Daoy (cell line): ENCODE measurements at regions not wholly inside any gene's neighbourhood (a gene's known extent, or its start where the extent isn't known, plus 50 kb on each side); places are given as distances from the start of the nearest gene placed in this dataset.
"Not testable (repeated sequence)": the region's sequence is repeated elsewhere in the genome, so short reads cannot be mapped to it uniquely, and the experiment has no call there.

ENCODE experiments used
- DNase-seq: peaks from one replicate; pipeline ENCODE4 v3.0.0-alpha.2; 2015; ENCODE audit warnings: low read depth

GRCh38 chr2:49804111-49804510 lies 649.8 kb upstream of the FSHR start:
- no peak for DNase-seq

GRCh38 chr2:49801898-49802450 lies 647.7 kb upstream of the FSHR start:
- no peak for DNase-seq

GRCh38 chr2:49798570-49798969 lies 644.3 kb upstream of the FSHR start:
- DNase-seq, result no peak

GRCh38 chr2:49796266-49796665 lies 642.0 kb upstream of the FSHR start:
- no peak for DNase-seq

GRCh38 chr2:49794396-49794795 lies 640.1 kb upstream of the FSHR start:
- DNase-seq, result no peak

GRCh38 chr2:49788300-49788699 lies 634.0 kb upstream of the FSHR start:
- no peak for DNase-seq

GRCh38 chr2:49780949-49781348 lies 626.6 kb upstream of the FSHR start:
- DNase-seq, result no peak

- DNase-seq, result no peak
These were observed 618.1 kb upstream of the FSHR start for GRCh38 chr2:49772299-49772970.

- DNase-seq, result no peak
These were observed 616.6 kb upstream of the FSHR start for GRCh38 chr2:49770919-49771318.

- DNase-seq, result no peak
These were observed 613.0 kb upstream of the FSHR start for GRCh38 chr2:49767316-49767715.

- DNase-seq, result no peak
These were observed 601.5 kb upstream of the FSHR start for GRCh38 chr2:49755777-49756176.

GRCh38 chr2:49754381-49754780 lies 600.1 kb upstream of the FSHR start:
- DNase-seq, result no peak

GRCh38 chr2:49753344-49753985 lies 599.1 kb upstream of the FSHR start:
- no peak for DNase-seq

- DNase-seq, result no peak
These were observed 583.3 kb upstream of the FSHR start for GRCh38 chr2:49737606-49738005.

GRCh38 chr2:49732924-49733323 lies 578.6 kb upstream of the FSHR start:
- DNase-seq, result not testable (repeated sequence)

GRCh38 chr2:49719241-49719640 lies 564.9 kb upstream of the FSHR start:
- DNase-seq, result no peak

GRCh38 chr2:49715597-49715996 lies 561.3 kb upstream of the FSHR start:
- no peak for DNase-seq

- DNase-seq, result no peak
These were observed 560.1 kb upstream of the FSHR start for GRCh38 chr2:49714454-49714853.

GRCh38 chr2:49702740-49703139 lies 548.4 kb upstream of the FSHR start:
- DNase-seq, result no peak

- no peak for DNase-seq
These were observed 539.6 kb upstream of the FSHR start for GRCh38 chr2:49693961-49694360.

GRCh38 chr2:49692022-49692421 lies 537.7 kb upstream of the FSHR start:
- DNase-seq, result not testable (repeated sequence)

GRCh38 chr2:49687918-49688317 lies 533.6 kb upstream of the FSHR start:
- no peak for DNase-seq

GRCh38 chr2:49686897-49687442 lies 532.7 kb upstream of the FSHR start:
- no peak for DNase-seq
